ENCODE measurements at regions not wholly inside any gene's neighbourhood (a gene's known extent, or its start where the extent isn't known, plus 50 kb on each side); places are given as distances from the start of the nearest gene placed in this dataset.
A peak's percentile ranks its signal among the peaks of the same experiment; 100 is the strongest.
"Not testable (repeated sequence)": the region's sequence is repeated elsewhere in the genome, so short reads cannot be mapped to it uniquely, and the experiment has no call there.

DNA sequence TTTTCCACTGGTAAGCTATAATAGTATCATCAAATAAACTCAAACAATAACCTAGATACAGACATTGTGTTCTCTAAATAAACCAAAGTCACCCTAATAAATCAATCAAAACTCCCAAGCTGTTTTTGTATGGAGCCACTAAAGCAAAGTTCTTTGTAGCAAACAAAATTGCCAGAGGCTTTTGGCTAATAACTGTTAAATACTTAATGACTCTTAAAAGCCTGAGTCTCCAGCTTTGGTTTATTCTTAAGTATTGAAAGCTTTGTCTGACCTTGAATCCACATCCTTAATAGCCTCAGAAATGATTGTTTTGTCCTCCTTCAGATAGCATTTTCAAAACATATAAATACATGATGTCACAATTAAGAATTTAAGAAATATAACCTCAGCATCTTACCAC, 725.3 kb downstream of the SI start:
- Histone ChIP-seq H3K4me3 (no peak overlapping the region), H3K27me3 (no peaks in the 10 kb centered on the region), H3K4me1 (no peaks in the 10 kb centered on the region), H3K9me3 (no peaks in the 10 kb centered on the region), H3K27ac (no peak overlapping the region), H3K36me3 (no peaks in the 10 kb centered on the region)
- no peak for TF ChIP-seq POLR2A (IDR thresholded peaks at IDR 0.05)
- TF ChIP-seq, protein P1, sequence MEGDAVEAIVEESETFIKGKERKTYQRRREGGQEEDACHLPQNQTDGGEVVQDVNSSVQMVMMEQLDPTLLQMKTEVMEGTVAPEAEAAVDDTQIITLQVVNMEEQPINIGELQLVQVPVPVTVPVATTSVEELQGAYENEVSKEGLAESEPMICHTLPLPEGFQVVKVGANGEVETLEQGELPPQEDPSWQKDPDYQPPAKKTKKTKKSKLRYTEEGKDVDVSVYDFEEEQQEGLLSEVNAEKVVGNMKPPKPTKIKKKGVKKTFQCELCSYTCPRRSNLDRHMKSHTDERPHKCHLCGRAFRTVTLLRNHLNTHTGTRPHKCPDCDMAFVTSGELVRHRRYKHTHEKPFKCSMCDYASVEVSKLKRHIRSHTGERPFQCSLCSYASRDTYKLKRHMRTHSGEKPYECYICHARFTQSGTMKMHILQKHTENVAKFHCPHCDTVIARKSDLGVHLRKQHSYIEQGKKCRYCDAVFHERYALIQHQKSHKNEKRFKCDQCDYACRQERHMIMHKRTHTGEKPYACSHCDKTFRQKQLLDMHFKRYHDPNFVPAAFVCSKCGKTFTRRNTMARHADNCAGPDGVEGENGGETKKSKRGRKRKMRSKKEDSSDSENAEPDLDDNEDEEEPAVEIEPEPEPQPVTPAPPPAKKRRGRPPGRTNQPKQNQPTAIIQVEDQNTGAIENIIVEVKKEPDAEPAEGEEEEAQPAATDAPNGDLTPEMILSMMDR (IDR thresholded peaks at IDR 0.05): no peak
- no peak for DNase-seq
- no peak for ATAC-seq
- intact Hi-C loops (cut with DNase I): no loop called here

DNA sequence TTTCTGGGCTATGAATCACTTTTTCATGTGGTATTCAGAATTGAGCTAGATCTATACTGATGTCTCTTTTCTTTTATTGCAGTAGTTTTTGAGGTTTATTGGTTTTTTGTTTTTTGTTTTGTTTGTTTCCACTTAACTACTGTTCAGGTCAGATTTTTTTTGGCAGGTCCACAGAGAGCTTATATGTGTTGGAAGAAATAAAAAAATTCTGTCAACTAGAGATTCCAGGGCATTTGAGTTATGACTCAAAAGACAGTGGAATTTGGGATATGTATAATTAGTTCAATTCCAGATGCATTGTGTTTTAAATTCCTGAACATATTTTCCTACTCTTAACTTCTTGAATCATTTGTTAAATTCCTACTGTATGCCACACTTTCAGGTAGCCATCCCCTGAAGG, 727.2 kb downstream of the SI start:
- no peak for TF ChIP-seq POLR2A (IDR thresholded peaks at IDR 0.05)
- TF ChIP-seq, protein P1 (IDR thresholded peaks at IDR 0.05): no peak
- Histone ChIP-seq H3K27me3 (no peaks in the 10 kb centered on the region), H3K9me3 (no peaks in the 10 kb centered on the region), H3K4me3 (no peak overlapping the region), H3K27ac (no peak overlapping the region), H3K4me1 (no peaks in the 10 kb centered on the region), H3K36me3 (no peaks in the 10 kb centered on the region)
- DNase-seq (no peak), ATAC-seq (no peak)
- intact Hi-C loops (cut with DNase I): no loop called here

DNA sequence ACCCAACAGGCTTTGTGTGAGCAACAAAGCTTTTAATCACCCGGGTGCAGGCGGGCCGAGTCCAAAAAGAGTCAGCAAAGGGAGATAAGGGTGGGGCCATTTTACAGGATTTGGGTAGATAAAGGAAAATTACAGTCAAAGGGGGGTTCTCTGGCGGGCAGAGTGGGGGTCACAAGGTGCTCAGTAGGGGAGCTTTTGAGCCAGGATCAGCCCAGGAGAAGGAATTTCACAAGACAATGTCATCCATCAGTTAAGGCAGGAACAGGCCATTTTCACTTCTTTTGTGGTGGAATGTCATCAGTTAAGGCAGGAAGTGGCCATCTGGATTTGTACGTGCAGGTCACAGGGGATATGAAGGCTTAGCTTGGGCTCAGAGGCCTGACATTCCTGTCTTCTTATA, 736.1 kb downstream of the SI start:
- WGBS, 4 donors: 60 to 72% (median 65%) methylated on average over 5 of the region's 5 CpGs
- H3K27me3 ChIP-seq; intact Hi-C loops (cut with DNase I); H3K4me3 ChIP-seq; H3K4me1 ChIP-seq; ATAC-seq; DNase-seq; H3K9me3 ChIP-seq; H3K27ac ChIP-seq; H3K36me3 ChIP-seq: not testable (repeated sequence)

DNA sequence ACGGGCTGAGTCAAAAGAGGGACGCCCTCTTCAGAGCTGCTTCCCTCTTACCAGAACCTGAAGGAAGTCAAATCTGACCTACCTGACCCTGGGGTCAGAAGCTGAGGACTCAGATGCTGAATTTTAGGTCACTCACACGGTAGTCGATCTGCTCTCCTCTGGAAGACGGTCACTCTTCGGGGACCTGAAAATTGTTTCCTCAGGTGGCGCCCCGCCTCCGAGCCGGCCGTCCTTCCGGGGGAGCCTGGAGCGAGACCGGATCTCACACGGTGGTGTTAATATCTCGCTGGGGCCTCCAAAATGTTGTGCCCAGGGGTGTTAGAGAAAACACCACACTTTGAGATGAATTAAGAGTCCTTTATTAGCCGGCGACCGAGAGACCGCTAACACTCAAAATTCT, 737.2 kb downstream of the SI start:
- Histone ChIP-seq H3K4me1 (no peaks in the 10 kb centered on the region), H3K4me3 (peak overlapping the region in 3 of 12 donors; percentile 12 to 20 (median 13)), H3K27ac (no peak overlapping the region), H3K36me3 (no peaks in the 10 kb centered on the region), H3K27me3 (no peaks in the 10 kb centered on the region), H3K9me3 (no peaks in the 10 kb centered on the region)
- intact Hi-C loops (cut with DNase I): no loop called here
- DNase-seq (no peak), ATAC-seq (no peak)
- WGBS, 4 donors: 84 to 95% (median 88%) methylated on average over 18 to 20 of the region's 20 CpGs
- TF ChIP-seq, protein P1 (IDR thresholded peaks at IDR 0.05): no peak
- no peak for TF ChIP-seq POLR2A (IDR thresholded peaks at IDR 0.05)

DNA sequence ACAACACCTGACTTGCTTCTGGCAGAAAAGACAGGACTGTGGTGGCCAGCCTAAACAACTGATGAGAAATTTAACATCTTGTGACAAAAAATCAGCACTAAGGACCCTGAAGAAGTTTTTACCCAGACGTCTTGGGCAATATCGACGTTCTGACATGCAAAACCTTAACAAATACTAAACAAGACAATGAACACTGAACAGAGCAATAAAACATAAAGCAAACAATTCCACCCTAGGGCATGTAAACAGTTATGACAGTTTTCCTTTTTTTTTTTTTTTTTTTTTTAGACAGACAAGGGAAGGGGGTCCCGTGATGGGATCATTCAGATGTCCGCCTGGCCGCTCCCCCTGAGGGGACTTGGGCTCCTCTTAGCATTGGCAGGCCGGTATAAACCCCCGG, 738.0 kb downstream of the SI start:
- Histone ChIP-seq H3K4me1 (no peaks in the 10 kb centered on the region), H3K4me3 (no peak overlapping the region), H3K9me3 (no peaks in the 10 kb centered on the region), H3K36me3 (no peaks in the 10 kb centered on the region), H3K27me3 (no peaks in the 10 kb centered on the region), H3K27ac (no peak overlapping the region)
- TF ChIP-seq POLR2A (IDR thresholded peaks at IDR 0.05): no peak
- TF ChIP-seq, protein P1 (IDR thresholded peaks at IDR 0.05): no peak
- intact Hi-C loops (cut with DNase I): no loop called here
- WGBS, 4 donors: 91 to 94% (median 93%) methylated on average over 8 of the region's 8 CpGs
- ATAC-seq (no peak), DNase-seq (no peak)

Data from heart left ventricle (tissue), 16 donors.